Mucosa of descending colon (tissue), 3 donors: ENCODE measurements at regions not wholly inside any gene's neighbourhood (a gene's known extent, or its start where the extent isn't known, plus 50 kb on each side); places are given as distances from the start of the nearest gene placed in this dataset.
"Not testable (repeated sequence)": the region's sequence is repeated elsewhere in the genome, so short reads cannot be mapped to it uniquely, and the experiment has no call there.

Experiments
- ATAC-seq: fragments of 200-7000 bp; cut with Tn5 transposase; one replicate; pipeline ENCODE4 v1.9.1; 2020; ENCODE audit warnings: mild to moderate bottlenecking, moderate library complexity
- DNase-seq, 3 donors: peaks; one replicate each; pipeline ENCODE4 v3.0.0-alpha.2; 2020
- H3K36me3 ChIP-seq: fragments of 200-600 bp; one replicate; pipeline ENCODE4 v1.8.0; 2021; ENCODE audit warnings: low read depth, mild to moderate bottlenecking
- H3K4me1 ChIP-seq: fragments of 200-600 bp; one replicate; pipeline ENCODE4 v1.8.0; 2021; ENCODE audit warnings: low read depth, mild to moderate bottlenecking
- H3K4me3 ChIP-seq: fragments of 200-600 bp; one replicate; pipeline ENCODE4 v1.8.0; 2021; ENCODE audit warnings: mild to moderate bottlenecking
- H3K9me3 ChIP-seq: fragments of 200-600 bp; one replicate; pipeline ENCODE4 v1.8.0; 2021; ENCODE audit warnings: mild to moderate bottlenecking
- intact Hi-C, 2 donors: fragments of 100-400 bp; cut with DNase I in 1 of 2; cut with micrococcal nuclease in 1 of 2; formaldehyde crosslinking; loops; one replicate each; pipeline versions ENCODE4 v1.11.0 to v1.11.1; 2022; cut with DNase I, micrococcal nuclease
- TF ChIP-seq, protein P1 (sequence below): fragments of 200-600 bp; IDR thresholded peaks from one replicate; pipeline ENCODE4 v1.8.0; 2022; ENCODE audit warnings: antibody characterized with exemption, mild to moderate bottlenecking
- donor health status: DM: no; HTN: no; CAD: no; lungs with moderate emphysema.
- donor health status: DM: no; HTN: no; CAD: no.
- donor health status: DM: no; HTN: yes; CAD: no.

DNA sequence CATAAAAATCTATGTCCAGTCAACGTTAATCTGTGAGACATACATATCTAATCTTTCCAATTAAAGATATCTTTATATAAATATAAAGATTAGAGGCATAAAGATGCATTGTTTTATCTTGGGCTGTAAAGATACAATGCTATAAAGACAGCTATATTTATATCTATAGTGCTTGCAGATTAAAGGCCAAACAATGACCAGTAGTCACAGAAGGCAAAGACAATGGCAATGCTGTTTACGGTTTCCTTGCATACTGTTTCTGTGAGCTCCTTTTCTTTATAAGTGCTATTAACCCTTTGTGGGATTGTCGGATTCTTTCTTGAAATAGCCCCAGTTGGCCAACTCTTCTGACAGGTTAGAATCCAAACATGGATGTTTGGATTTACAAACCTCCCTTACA lies 85.5 kb upstream of the SALL1 start:
- H3K4me3 ChIP-seq = no peak overlapping the region
- no peaks in the 10 kb centered on the region for H3K36me3 ChIP-seq
- DNase-seq = no peak
- TF ChIP-seq, protein P1, sequence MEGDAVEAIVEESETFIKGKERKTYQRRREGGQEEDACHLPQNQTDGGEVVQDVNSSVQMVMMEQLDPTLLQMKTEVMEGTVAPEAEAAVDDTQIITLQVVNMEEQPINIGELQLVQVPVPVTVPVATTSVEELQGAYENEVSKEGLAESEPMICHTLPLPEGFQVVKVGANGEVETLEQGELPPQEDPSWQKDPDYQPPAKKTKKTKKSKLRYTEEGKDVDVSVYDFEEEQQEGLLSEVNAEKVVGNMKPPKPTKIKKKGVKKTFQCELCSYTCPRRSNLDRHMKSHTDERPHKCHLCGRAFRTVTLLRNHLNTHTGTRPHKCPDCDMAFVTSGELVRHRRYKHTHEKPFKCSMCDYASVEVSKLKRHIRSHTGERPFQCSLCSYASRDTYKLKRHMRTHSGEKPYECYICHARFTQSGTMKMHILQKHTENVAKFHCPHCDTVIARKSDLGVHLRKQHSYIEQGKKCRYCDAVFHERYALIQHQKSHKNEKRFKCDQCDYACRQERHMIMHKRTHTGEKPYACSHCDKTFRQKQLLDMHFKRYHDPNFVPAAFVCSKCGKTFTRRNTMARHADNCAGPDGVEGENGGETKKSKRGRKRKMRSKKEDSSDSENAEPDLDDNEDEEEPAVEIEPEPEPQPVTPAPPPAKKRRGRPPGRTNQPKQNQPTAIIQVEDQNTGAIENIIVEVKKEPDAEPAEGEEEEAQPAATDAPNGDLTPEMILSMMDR = no peak
- ATAC-seq = peak; percentile 51
- H3K4me1 ChIP-seq = no peaks in the 10 kb centered on the region
- intact Hi-C loops = no loop called here
- H3K9me3 ChIP-seq = no peaks in the 10 kb centered on the region

DNA sequence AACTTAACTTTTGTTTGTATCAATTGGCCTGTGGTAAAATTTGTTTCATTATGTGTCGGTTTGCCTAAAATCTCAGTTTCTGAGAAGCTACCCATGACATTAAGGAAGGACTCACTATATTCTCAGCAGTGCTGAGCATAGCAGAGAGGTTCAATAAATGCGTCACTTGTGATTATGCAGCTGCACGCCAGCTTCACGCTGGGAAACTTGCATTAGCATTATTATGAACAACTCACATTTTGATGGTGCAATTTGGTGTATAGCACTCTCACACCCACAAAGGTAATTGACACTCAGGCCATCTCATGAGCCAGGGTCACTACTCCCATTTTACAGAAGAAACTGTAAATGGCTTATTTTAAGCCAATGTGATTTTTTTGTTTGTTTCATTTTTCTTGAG lies 80.6 kb upstream of the SALL1 start:
- Histone ChIP-seq H3K9me3 (no peaks in the 10 kb centered on the region), H3K4me3 (no peak overlapping the region), H3K36me3 (no peaks in the 10 kb centered on the region), H3K4me1 (no peaks in the 10 kb centered on the region)
- ATAC-seq (no peak), DNase-seq (no peak)
- TF ChIP-seq, protein P1 = no peak
- intact Hi-C loops = no loop called here

DNA sequence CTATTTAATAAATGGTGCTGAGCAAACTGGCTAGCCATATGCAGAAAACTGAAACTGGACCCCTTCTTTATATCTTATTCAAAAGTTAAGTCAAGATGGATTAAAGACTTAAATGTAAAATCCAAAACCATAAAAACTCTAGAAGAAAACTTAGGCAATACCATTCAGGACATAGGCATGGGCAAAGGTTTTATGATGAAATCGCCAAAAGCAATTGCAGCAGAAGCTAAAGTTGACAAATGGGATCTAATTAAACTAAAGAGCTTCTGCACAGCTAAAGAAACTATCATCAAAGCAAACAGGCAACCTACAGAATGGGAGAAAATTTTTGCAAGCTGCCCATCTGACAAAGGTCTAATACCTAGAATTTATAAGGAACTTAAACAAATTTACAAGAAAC lies 79.0 kb upstream of the SALL1 start:
- intact Hi-C loops, DNase-seq, ATAC-seq, H3K4me1 ChIP-seq, H3K4me3 ChIP-seq, H3K9me3 ChIP-seq, H3K36me3 ChIP-seq: not testable (repeated sequence)

DNA sequence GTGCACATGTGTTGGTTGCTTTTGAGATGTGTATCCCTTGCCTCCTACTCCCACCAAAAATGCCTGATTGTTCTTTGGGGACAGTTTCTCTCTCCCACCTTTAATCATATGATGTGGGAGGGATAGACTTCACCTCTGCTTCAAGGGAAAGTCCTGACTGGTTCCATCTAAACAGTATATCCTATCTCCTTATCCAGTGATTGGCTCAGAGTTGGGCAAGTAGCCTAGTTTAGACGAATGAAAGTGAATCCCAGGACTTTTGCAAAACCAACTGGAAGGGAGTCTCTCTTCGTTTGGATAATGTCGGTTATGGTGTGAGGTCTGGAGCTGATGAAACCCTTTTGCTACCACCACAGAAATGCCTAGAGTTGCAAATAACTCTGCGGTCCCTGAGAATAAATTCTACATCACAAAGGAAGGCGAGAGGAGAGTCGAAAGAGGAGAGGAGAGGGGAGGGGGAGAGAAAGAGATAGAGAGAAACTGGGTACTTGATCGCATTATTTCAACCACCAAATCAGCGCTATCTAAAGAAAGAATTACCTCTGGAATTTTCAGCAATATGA lies 77.1 kb upstream of the SALL1 start:
- no peak for ATAC-seq
- intact Hi-C loops = no loop called here
- no peak overlapping the region for H3K4me3 ChIP-seq
- no peaks in the 10 kb centered on the region for H3K9me3 ChIP-seq
- H3K36me3 ChIP-seq = no peaks in the 10 kb centered on the region
- TF ChIP-seq, protein P1 = no peak
- DNase-seq = no peak
- H3K4me1 ChIP-seq = no peaks in the 10 kb centered on the region

DNA sequence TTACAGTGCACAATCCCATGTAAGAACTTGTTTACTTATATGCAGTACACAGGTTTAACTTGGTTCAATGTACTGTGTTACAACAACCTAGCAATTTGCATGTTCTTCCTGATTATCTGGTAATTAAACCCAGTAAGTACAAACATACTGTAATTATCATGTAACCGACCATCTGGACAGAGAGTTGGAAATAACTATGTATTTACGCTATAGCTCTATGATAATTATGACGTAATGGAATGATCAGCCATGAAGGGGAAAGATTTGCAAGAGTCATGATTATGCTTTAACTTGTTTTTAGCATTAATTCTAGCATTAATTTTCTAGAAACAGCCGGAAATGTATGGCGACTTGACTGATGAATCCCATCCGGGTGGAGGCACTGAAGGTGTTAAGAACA lies 74.8 kb upstream of the SALL1 start:
- intact Hi-C loops = no loop called here
- Histone ChIP-seq H3K9me3 (no peaks in the 10 kb centered on the region), H3K4me3 (no peak overlapping the region), H3K4me1 (no peaks in the 10 kb centered on the region), H3K36me3 (no peaks in the 10 kb centered on the region)
- ATAC-seq (no peak), DNase-seq (no peak)
- TF ChIP-seq, protein P1 = no peak

DNA sequence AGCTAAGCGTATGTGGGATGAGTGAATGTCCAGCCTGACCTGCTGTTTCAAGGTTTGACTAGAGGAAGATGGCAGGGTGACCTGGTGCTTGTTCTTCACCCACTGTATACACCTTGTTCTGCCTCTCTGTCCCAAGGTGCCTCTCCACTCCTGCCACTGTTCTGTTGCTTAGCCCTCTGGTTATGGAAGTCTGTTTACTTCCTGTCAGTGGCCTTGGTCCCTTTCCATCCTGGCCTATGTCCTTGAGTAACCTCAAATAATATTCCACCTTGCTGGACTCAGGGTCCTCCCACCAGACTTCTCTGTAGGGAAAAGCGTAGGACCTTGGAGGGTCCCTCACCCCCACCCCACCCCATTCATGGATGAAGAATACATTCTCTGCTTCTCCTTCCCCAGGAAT lies 73.2 kb upstream of the SALL1 start:
- no peaks in the 10 kb centered on the region for H3K4me1 ChIP-seq
- TF ChIP-seq, protein P1 = no peak
- ATAC-seq = no peak
- H3K4me3 ChIP-seq = no peak overlapping the region
- DNase-seq = no peak
- intact Hi-C loops = no loop called here
- no peaks in the 10 kb centered on the region for H3K36me3 ChIP-seq
- H3K9me3 ChIP-seq = no peaks in the 10 kb centered on the region
